HG02943 (cell line): ENCODE measurements at regions not wholly inside any gene's neighbourhood (a gene's known extent, or its start where the extent isn't known, plus 50 kb on each side); places are given as distances from the start of the nearest gene placed in this dataset.
"Not testable (repeated sequence)": the region's sequence is repeated elsewhere in the genome, so short reads cannot be mapped to it uniquely, and the experiment has no call there.

Experiments used
- ATAC-seq: cut with Tn5 transposase; IDR thresholded peaks from one replicate; pipeline ENCODE4 v1.9.1; 2021; ENCODE audit warnings: mild to moderate bottlenecking, low read depth, moderate library complexity; ENCODE audit not compliant: unreplicated experiment

GRCh38 chr5:33059081-33059480 is 348.0 kb downstream of the NPR3 start:
- no peak for ATAC-seq

- ATAC-seq: no peak
Measured at GRCh38 chr5:33065131-33065530, 354.0 kb downstream of the NPR3 start.

GRCh38 chr5:33067291-33067690 is 356.2 kb downstream of the NPR3 start:
- ATAC-seq: no peak

GRCh38 chr5:33068786-33069185 is 357.7 kb downstream of the NPR3 start:
- no peak for ATAC-seq

- ATAC-seq: no peak
Measured at GRCh38 chr5:33072296-33072695, 361.2 kb downstream of the NPR3 start.

GRCh38 chr5:33072726-33073125 is 361.6 kb downstream of the NPR3 start:
- no peak for ATAC-seq

- no peak for ATAC-seq
Measured at GRCh38 chr5:33073881-33074327, 362.8 kb downstream of the NPR3 start.

- ATAC-seq: no peak
Measured at GRCh38 chr5:33074548-33074947, 363.4 kb downstream of the NPR3 start.

- no peak for ATAC-seq
Measured at GRCh38 chr5:33075731-33076130, 364.6 kb downstream of the NPR3 start.

GRCh38 chr5:33079548-33079947 is 361.2 kb upstream of the TARS1 start:
- ATAC-seq: no peak

GRCh38 chr5:33080287-33080686 is 360.5 kb upstream of the TARS1 start:
- ATAC-seq: no peak

GRCh38 chr5:33088176-33088575 is 352.6 kb upstream of the TARS1 start:
- no peak for ATAC-seq

GRCh38 chr5:33091571-33092363 is 349.0 kb upstream of the TARS1 start:
- ATAC-seq: no peak

- no peak for ATAC-seq
Measured at GRCh38 chr5:33092719-33093118, 348.0 kb upstream of the TARS1 start.

- ATAC-seq: no peak
Measured at GRCh38 chr5:33102551-33102950, 338.2 kb upstream of the TARS1 start.

GRCh38 chr5:33105521-33105941 is 335.2 kb upstream of the TARS1 start:
- no peak for ATAC-seq

- not testable (repeated sequence) for ATAC-seq
Measured at GRCh38 chr5:33110496-33110895, 330.3 kb upstream of the TARS1 start.

- no peak for ATAC-seq
Measured at GRCh38 chr5:33114361-33114760, 326.4 kb upstream of the TARS1 start.

GRCh38 chr5:33115467-33115866 is 325.3 kb upstream of the TARS1 start:
- no peak for ATAC-seq

- no peak for ATAC-seq
Measured at GRCh38 chr5:33118761-33119415, 321.9 kb upstream of the TARS1 start.

- no peak for ATAC-seq
Measured at GRCh38 chr5:33120671-33121070, 320.1 kb upstream of the TARS1 start.

GRCh38 chr5:33129309-33129708 is 311.5 kb upstream of the TARS1 start:
- no peak for ATAC-seq
